Cardiac muscle cell (in vitro differentiated cells and primary cell): ENCODE measurements at regions not wholly inside any gene's neighbourhood (a gene's known extent, or its start where the extent isn't known, plus 50 kb on each side); places are given as distances from the start of the nearest gene placed in this dataset.

Experiments
- DNase-seq, 2 donors: peaks; one replicate each; pipeline versions ENCODE4 v3.0.0 to v3.0.0-alpha.2; 2010 to 2017; ENCODE audit warnings: low read depth in 1 of 2, low spot score in 1 of 2
- H3K27ac ChIP-seq: fragments of 200-600 bp; sonication (generic); 2 replicates; pipeline ENCODE4 v1.5.1; 2016
- H3K27me3 ChIP-seq: fragments of 200-600 bp; sonication (generic); 2 replicates; pipeline ENCODE4 v1.6.0; 2016; ENCODE audit warnings: control low read depth
- H3K36me3 ChIP-seq: fragments of 200-600 bp; sonication (generic); 2 replicates; pipeline ENCODE4 v1.5.1; 2016; ENCODE audit warnings: control low read depth
- H3K4me1 ChIP-seq: fragments of 200-600 bp; sonication (generic); 2 replicates; pipeline ENCODE4 v1.8.1; 2017; ENCODE audit warnings: low read depth, mild to moderate bottlenecking, mixed run types
- H3K4me3 ChIP-seq: fragments of 200-600 bp; sonication (generic); 2 replicates; pipeline ENCODE4 v1.5.1; 2016; ENCODE audit warnings: mild to moderate bottlenecking
- H3K9me3 ChIP-seq: fragments of 200-600 bp; sonication (generic); 2 replicates; pipeline ENCODE4 v1.5.1; 2017; ENCODE audit warnings: low read depth, mild to moderate bottlenecking, control low read depth
- TF ChIP-seq, protein P1 (sequence below): IDR thresholded peaks from 2 replicates; pipeline ENCODE4 v1.5.1; 2012; ENCODE audit warnings: low read depth, mild to moderate bottlenecking, low read length

DNA sequence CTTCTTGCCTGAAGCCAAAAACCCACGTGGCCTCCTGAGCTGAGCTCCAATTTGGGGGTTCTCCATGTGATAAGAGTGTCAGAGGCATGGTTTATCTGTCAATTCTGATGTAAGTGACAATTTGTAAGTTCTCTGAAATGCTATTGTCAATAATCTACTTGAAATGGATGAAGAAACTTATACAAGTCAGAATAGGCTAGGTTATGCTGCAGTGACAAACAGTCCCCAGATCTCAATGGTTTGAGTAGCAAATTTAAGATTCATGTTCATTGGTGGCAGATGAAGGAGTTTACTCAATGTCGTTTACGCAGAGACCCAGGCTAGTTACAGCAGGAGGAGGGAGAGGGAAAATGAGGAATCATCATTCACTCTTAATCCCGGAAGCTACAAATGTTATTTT lies 352.4 kb downstream of the KIF16B start:
- no peaks in the 10 kb centered on the region for H3K27me3 ChIP-seq
- no peaks in the 10 kb centered on the region for H3K9me3 ChIP-seq
- no peak for DNase-seq
- H3K4me1 ChIP-seq = no peaks in the 10 kb centered on the region
- TF ChIP-seq, protein P1, sequence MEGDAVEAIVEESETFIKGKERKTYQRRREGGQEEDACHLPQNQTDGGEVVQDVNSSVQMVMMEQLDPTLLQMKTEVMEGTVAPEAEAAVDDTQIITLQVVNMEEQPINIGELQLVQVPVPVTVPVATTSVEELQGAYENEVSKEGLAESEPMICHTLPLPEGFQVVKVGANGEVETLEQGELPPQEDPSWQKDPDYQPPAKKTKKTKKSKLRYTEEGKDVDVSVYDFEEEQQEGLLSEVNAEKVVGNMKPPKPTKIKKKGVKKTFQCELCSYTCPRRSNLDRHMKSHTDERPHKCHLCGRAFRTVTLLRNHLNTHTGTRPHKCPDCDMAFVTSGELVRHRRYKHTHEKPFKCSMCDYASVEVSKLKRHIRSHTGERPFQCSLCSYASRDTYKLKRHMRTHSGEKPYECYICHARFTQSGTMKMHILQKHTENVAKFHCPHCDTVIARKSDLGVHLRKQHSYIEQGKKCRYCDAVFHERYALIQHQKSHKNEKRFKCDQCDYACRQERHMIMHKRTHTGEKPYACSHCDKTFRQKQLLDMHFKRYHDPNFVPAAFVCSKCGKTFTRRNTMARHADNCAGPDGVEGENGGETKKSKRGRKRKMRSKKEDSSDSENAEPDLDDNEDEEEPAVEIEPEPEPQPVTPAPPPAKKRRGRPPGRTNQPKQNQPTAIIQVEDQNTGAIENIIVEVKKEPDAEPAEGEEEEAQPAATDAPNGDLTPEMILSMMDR = no peak
- no peaks in the 10 kb centered on the region for H3K36me3 ChIP-seq
- H3K4me3 ChIP-seq = no peak overlapping the region
- no peak overlapping the region for H3K27ac ChIP-seq

DNA sequence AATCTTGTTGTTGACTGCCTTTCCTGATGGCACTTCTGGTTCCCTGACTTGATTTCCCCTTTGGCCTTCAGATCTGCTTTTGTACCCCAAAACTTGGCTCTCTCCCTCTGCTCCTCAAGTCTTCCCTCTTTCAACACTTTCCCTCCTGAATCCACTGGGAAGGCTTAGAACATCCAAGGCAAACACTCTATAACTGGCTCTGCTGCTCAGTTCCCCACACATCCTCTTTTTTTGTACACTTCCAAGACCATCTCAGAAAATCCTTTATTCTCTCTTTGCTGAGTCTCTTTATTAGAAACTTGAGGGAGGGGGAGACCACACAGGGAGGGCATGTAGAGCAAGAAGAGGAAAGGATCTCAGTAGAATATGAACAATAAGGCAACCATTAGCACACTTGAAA lies 354.1 kb downstream of the KIF16B start:
- Histone ChIP-seq H3K27ac (no peak overlapping the region), H3K9me3 (no peaks in the 10 kb centered on the region), H3K36me3 (no peaks in the 10 kb centered on the region), H3K27me3 (no peaks in the 10 kb centered on the region), H3K4me3 (no peak overlapping the region), H3K4me1 (no peaks in the 10 kb centered on the region)
- DNase-seq = no peak
- TF ChIP-seq, protein P1 = no peak

DNA sequence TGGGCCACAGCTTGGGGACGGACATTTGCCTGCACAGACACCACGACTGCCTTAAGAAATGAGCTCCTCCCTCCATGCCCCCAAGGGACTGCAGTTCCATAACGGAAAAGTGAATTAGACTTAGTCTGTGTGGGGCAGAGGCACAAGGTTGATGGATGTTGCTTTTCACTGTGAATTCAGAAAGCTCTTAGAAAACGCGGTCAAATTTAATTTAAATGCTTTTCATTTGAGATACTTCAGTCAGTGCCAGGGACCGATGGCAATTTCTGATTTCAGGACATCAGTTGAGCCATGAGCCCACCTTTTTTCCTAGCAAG lies 356.4 kb downstream of the KIF16B start:
- TF ChIP-seq, protein P1 = no peak
- Histone ChIP-seq H3K27me3 (no peaks in the 10 kb centered on the region), H3K27ac (no peak overlapping the region), H3K9me3 (no peaks in the 10 kb centered on the region), H3K36me3 (no peaks in the 10 kb centered on the region), H3K4me3 (no peak overlapping the region), H3K4me1 (no peaks in the 10 kb centered on the region)
- DNase-seq = no peak

DNA sequence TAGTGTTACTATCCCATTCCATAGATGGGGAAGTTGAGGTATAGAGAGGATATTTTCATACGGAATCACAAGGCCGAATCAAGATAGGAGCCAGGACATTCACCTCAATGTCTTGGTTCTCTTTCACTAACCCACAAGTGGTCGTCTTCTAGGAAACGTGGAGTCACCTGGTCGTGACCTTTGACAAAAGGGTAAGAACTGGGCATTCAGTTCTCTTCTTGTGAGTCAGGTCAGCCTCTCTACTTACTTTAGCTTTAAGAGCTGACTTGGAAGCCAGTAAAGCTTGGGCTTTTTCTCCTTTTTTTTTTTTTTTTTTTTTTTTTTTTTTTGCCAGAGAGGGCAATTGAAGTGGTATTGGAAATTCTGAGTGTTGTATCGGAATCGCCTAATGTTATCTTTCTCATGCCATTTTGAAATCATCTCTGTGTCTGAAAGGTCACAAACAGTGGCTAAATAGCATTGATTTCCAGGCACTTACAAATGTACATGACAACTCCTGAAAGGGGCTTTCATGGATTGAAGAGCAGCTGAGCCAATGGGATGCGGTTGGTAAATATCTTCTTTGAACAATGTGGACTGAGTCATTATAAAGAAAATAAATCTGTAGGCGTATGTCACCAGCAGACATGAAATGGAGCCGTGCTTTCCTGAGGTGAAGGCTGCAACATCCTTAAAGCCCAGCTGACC lies 356.9 kb downstream of the KIF16B start:
- Histone ChIP-seq H3K27me3 (no peaks in the 10 kb centered on the region), H3K27ac (no peak overlapping the region)
- TF ChIP-seq, protein P1 = no peak

DNA sequence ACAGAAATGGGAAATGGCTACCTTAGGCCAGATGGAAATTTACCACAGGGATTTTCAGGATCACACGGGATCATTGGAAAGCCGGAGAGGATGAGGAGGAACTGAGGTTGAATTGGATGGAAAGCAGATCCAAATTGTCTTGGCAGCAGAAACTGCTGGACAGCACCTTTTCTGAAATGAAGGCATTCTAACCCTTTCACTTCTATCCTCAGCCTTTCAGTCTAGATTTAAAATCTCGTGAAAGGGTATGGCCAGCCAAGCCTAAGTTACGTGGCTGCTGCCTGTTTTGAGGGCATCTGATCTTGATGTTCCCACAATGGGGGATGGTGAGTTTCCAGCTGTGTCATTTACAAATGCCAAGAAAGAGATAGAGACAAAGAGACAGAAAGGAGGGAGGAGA lies 358.2 kb downstream of the KIF16B start:
- DNase-seq = peak in 1 of 2 donors; percentile 23
- H3K27ac ChIP-seq = no peak overlapping the region
- TF ChIP-seq, protein P1 = no peak
- H3K4me1 ChIP-seq = no peaks in the 10 kb centered on the region
- no peaks in the 10 kb centered on the region for H3K9me3 ChIP-seq
- H3K27me3 ChIP-seq = no peaks in the 10 kb centered on the region
- H3K36me3 ChIP-seq = no peaks in the 10 kb centered on the region
- no peak overlapping the region for H3K4me3 ChIP-seq

More for the DNA sequence above, 356.9 kb downstream of the KIF16B start:
- no peaks in the 10 kb centered on the region for H3K36me3 ChIP-seq
- H3K4me3 ChIP-seq = no peak overlapping the region
- no peak for DNase-seq
- H3K4me1 ChIP-seq = no peaks in the 10 kb centered on the region
- no peaks in the 10 kb centered on the region for H3K9me3 ChIP-seq
